ENCODE measurements at regions not wholly inside any gene's neighbourhood (a gene's known extent, or its start where the extent isn't known, plus 50 kb on each side); places are given as distances from the start of the nearest gene placed in this dataset.

- no peak for DNase-seq
- intact Hi-C loops (cut with DNase I, micrococcal nuclease): no loop called here
- H3K9me3 Mint-ChIP-seq: peaks cover 3% of the 10 kb centered on the region
- H3K4me1 ChIP-seq (ENCODE audit: insufficient read depth, low read length): no peaks in the 10 kb centered on the region
- no peaks in the 10 kb centered on the region for H3K27me3 ChIP-seq (ENCODE audit: control insufficient read depth in 1 of 2, insufficient read depth in 2 of 2, low read length in 2 of 2)
- no peak for TF ChIP-seq CTCF (IDR thresholded peaks at IDR 0.05)
- ATAC-seq (ENCODE audit: poor library complexity): no peak
- H3K4me3 Mint-ChIP-seq: no peak overlapping the region
- no peaks in the 10 kb centered on the region for H3K4me1 Mint-ChIP-seq (ENCODE audit: low read depth)
- H3K36me3 ChIP-seq (ENCODE audit: insufficient read depth, low read length): no peaks in the 10 kb centered on the region
- peaks cover under 1 to 7% of the 10 kb centered on the region in 2 experiments for H3K9me3 ChIP-seq (ENCODE audit: control insufficient read depth in 1 of 2, insufficient read depth in 1 of 2, low read length in 2 of 2)
- ChIA-PET POLR2A (no interaction called here), CTCF (no interaction called here)
- H3K27ac ChIP-seq (ENCODE audit: low read depth in 1 of 2, low read length in 2 of 2): no peak overlapping the region
- no peak overlapping the region for H3K4me3 ChIP-seq (ENCODE audit: low read length)
- no peak overlapping the region for H3K27ac Mint-ChIP-seq
- H3K36me3 Mint-ChIP-seq (ENCODE audit: low read depth): no peaks in the 10 kb centered on the region
- H3K27me3 Mint-ChIP-seq: peaks cover 4% of the 10 kb centered on the region
These were observed 497.8 kb downstream of the AGTPBP1 start for GRCh38 chr9:85243977-85244376.

GRCh38 chr9:85237478-85237877, 504.3 kb downstream of the AGTPBP1 start:
- Mint-ChIP-seq H3K9me3 (peaks cover 5% of the 10 kb centered on the region), H3K4me3 (no peak overlapping the region), H3K27me3 (peaks cover 8% of the 10 kb centered on the region), H3K4me1 (ENCODE audit: low read depth) (no peaks in the 10 kb centered on the region), H3K27ac (no peak overlapping the region), H3K36me3 (ENCODE audit: low read depth) (no peaks in the 10 kb centered on the region)
- Histone ChIP-seq H3K4me1 (ENCODE audit: insufficient read depth, low read length) (no peaks in the 10 kb centered on the region), H3K27ac (ENCODE audit: low read depth in 1 of 2, low read length in 2 of 2) (no peak overlapping the region), H3K4me3 (ENCODE audit: low read length) (no peak overlapping the region), H3K9me3 (ENCODE audit: control insufficient read depth in 1 of 2, insufficient read depth in 1 of 2, low read length in 2 of 2) (peaks cover 0 to 7% of the 10 kb centered on the region in 2 experiments), H3K27me3 (ENCODE audit: control insufficient read depth in 1 of 2, insufficient read depth in 2 of 2, low read length in 2 of 2) (no peaks in the 10 kb centered on the region), H3K36me3 (ENCODE audit: insufficient read depth, low read length) (no peaks in the 10 kb centered on the region)
- DNase-seq (no peak), ATAC-seq (ENCODE audit: poor library complexity) (no peak)
- POLR2A ChIA-PET: no interaction called here
- intact Hi-C loops (cut with DNase I, micrococcal nuclease): no loop called here
- CTCF ChIA-PET: no interaction called here
- no peak for TF ChIP-seq CTCF (IDR thresholded peaks at IDR 0.05)

- Histone ChIP-seq H3K4me3 (ENCODE audit: low read length) (no peak overlapping the region), H3K27ac (ENCODE audit: low read depth in 1 of 2, low read length in 2 of 2) (no peak overlapping the region), H3K27me3 (ENCODE audit: control insufficient read depth in 1 of 2, insufficient read depth in 2 of 2, low read length in 2 of 2) (no peaks in the 10 kb centered on the region), H3K9me3 (ENCODE audit: control insufficient read depth in 1 of 2, insufficient read depth in 1 of 2, low read length in 2 of 2) (peaks cover 0 to 8% of the 10 kb centered on the region in 2 experiments), H3K36me3 (ENCODE audit: insufficient read depth, low read length) (no peaks in the 10 kb centered on the region), H3K4me1 (ENCODE audit: insufficient read depth, low read length) (no peaks in the 10 kb centered on the region)
- Mint-ChIP-seq H3K4me3 (no peak overlapping the region), H3K9me3 (peaks cover 2% of the 10 kb centered on the region), H3K36me3 (ENCODE audit: low read depth) (no peaks in the 10 kb centered on the region), H3K27me3 (no peaks in the 10 kb centered on the region), H3K27ac (no peak overlapping the region), H3K4me1 (ENCODE audit: low read depth) (no peaks in the 10 kb centered on the region)
- intact Hi-C loops (cut with DNase I, micrococcal nuclease): no loop called here
- ChIA-PET POLR2A (no interaction called here), CTCF (no interaction called here)
- no peak for TF ChIP-seq CTCF (IDR thresholded peaks at IDR 0.05)
- ATAC-seq (ENCODE audit: poor library complexity): no peak
- no peak for DNase-seq
These were observed 511.7 kb downstream of the AGTPBP1 start for GRCh38 chr9:85230081-85230480.
